ENCODE measurements at regions not wholly inside any gene's neighbourhood (a gene's known extent, or its start where the extent isn't known, plus 50 kb on each side); places are given as distances from the start of the nearest gene placed in this dataset.

DNA sequence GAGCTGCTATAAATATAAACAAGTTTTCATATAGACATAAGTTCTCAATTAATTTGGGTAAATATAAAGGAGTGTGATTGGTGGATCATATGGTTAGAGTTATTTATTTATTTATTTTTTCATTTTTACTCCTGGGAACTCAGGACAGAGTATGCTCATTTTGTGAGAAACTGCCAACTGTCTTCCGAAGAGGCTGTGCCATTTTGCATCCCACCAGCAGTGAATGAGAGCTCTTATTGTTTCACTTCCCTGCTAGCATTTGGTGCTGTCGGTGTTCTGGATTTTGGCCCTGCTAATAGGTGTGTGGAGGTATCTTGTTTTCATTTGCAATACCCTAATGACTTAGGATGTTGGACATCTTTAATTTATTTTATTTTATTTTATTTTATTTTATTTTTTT is 50.4 kb upstream of the XPO1 start:
- H3K36me3 Mint-ChIP-seq, result no peaks in the 10 kb centered on the region
- no peak for DNase-seq (ENCODE audit: extremely low spot score, unreplicated experiment)
- no peak overlapping the region for H3K4me3 Mint-ChIP-seq
- TF ChIP-seq, protein P1, sequence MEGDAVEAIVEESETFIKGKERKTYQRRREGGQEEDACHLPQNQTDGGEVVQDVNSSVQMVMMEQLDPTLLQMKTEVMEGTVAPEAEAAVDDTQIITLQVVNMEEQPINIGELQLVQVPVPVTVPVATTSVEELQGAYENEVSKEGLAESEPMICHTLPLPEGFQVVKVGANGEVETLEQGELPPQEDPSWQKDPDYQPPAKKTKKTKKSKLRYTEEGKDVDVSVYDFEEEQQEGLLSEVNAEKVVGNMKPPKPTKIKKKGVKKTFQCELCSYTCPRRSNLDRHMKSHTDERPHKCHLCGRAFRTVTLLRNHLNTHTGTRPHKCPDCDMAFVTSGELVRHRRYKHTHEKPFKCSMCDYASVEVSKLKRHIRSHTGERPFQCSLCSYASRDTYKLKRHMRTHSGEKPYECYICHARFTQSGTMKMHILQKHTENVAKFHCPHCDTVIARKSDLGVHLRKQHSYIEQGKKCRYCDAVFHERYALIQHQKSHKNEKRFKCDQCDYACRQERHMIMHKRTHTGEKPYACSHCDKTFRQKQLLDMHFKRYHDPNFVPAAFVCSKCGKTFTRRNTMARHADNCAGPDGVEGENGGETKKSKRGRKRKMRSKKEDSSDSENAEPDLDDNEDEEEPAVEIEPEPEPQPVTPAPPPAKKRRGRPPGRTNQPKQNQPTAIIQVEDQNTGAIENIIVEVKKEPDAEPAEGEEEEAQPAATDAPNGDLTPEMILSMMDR (conservative IDR thresholded peaks at IDR 0.05), result no peak
- peaks cover 3% of the 10 kb centered on the region for H3K4me1 Mint-ChIP-seq (ENCODE audit: unreplicated experiment)
- H3K27ac Mint-ChIP-seq, result no peak overlapping the region
- peaks cover 13% of the 10 kb centered on the region for H3K9me3 Mint-ChIP-seq
- peaks cover 2% of the 10 kb centered on the region for H3K27me3 Mint-ChIP-seq
